Amygdala (tissue), 56 donors: ENCODE measurements at regions not wholly inside any gene's neighbourhood (a gene's known extent, or its start where the extent isn't known, plus 50 kb on each side); places are given as distances from the start of the nearest gene placed in this dataset.
A peak's percentile ranks its signal among the peaks of the same experiment; 100 is the strongest.

Experiments
- DNase-seq, 56 donors: peaks; one replicate each; lab custom pipeline; 2025; lab: John Stamatoyannopoulos, UW

DNA sequence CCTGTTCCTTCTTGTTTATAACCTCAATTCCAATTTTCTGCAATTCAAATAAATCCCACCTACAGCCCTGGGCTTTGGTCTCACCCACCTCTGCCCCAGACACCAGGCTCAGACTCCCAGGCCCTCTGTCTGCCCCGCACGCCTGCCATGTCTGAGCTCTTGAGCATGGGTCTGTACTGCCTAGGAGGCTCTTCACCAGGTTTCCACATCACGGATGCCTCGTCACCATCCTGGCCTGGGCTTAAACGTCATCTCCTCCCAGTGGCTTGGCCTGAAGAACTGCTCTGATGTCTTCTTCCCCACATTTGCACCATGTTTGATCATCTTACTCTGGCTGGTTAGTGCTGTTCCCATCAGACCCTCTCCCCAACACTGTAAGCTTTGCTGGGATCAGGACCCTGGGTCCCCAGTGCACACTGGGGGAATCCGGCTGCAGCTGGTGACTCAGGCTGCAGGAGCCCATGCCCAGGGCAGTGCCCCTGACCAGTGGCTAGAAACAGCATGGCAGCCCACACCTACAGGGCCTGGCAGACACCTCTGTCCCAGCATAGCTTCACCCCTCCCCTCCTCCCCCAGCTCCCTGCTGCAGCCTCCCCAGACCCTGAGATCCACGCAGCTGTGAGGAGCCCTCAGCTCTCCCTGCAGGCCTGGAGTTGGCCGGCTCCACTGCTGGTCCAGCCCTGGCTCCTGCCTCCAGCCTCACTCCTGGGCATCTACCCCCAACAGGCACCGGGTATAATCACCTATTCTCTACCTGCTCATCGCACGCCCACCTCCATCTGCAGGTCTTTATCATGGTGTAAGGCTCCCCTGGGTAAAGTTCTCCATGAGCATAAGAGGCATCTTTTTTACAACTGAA is 162.8 kb upstream of the NSMCE3 start:
- no peak for DNase-seq

- DNase-seq: no peak
Measured at GRCh38 chr15:29430831-29431230, 161.2 kb upstream of the NSMCE3 start.

- no peak for DNase-seq
Measured at GRCh38 chr15:29430124-29430523, 160.5 kb upstream of the NSMCE3 start.

GRCh38 chr15:29429584-29429983 is 160.0 kb upstream of the NSMCE3 start:
- DNase-seq: no peak

GRCh38 chr15:29428925-29429573 is 159.4 kb upstream of the NSMCE3 start:
- no peak for DNase-seq

DNA sequence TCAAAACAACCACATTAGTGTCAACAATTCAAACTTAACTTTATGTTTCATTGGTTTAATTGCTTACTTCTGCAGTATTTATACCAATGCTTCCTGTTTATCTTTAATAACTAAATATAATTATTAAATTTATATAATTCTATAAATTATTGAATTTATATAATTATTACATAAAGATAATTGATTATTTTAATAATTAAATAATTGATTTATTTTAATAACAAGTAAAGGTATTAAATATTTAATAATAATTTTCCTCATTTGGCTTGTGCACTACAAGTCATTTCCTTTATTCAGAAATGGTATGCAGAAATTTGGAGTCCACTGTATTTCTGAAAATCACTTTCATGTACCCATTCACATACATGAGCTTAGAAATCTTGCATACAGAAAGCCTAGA is 156.2 kb upstream of the NSMCE3 start:
- no peak for DNase-seq

GRCh38 chr15:29424118-29424517 is 154.5 kb upstream of the NSMCE3 start:
- no peak for DNase-seq

DNA sequence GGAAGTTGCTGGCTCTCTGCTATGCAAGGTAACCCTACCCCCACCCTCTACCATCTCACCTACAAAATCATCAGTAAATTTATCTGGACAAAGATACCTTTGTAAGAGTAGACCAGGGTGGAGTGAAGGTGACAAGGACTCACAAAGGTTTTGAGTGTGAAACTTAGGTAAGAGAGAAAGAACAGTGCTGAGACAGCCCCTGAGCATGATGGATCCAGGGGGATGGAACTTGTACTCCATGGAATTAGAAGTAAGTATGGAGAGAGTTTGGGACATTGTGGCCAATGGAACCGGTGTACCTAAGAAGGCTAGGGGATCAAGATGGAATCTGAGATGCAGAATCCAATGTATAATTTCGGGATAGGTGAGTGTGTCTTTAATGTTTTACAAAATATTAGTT is 153.0 kb upstream of the NSMCE3 start:
- no peak for DNase-seq

DNA sequence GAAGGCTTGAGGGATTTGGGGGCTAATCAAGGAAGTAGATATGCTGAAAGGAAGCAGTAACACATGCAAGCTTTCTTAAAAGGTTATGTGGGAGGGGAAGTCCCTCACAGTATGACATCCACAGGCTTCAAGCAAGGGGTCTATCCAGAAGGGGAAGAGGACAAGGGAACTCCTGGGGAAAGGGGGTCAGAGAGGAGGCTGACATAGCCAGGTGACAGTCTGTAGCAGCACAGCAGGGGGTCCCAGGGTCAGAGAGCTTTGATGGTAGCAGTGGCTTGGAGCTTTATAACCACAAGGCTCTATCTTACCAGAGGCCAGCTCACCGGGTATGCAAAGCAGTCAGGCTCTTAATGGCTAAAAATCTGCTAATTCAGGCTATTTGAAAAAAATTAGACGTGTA is 150.6 kb upstream of the NSMCE3 start:
- no peak for DNase-seq

GRCh38 chr15:29418931-29419330 is 149.3 kb upstream of the NSMCE3 start:
- no peak for DNase-seq

DNA sequence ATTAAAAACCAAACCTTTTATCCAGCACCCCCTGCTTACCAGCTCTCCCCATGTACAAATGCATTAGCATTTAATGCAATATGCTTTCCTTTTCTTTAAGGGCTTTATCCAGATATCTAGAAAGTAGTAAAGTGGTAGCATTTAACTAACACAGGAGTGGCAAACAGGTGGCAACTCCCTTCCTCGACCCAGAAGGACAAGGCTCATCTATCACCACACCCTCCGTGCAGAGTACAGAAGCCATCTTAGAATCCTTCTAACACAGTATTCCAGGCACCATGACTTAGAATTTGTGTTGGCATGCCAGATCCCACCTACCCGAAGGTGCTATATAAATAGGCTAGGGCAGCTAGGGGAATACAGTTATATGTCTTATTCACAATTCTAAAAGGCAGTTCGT is 148.6 kb upstream of the NSMCE3 start:
- DNase-seq: no peak

- no peak for DNase-seq
Measured at GRCh38 chr15:29411299-29411698, 141.7 kb upstream of the NSMCE3 start.

DNA sequence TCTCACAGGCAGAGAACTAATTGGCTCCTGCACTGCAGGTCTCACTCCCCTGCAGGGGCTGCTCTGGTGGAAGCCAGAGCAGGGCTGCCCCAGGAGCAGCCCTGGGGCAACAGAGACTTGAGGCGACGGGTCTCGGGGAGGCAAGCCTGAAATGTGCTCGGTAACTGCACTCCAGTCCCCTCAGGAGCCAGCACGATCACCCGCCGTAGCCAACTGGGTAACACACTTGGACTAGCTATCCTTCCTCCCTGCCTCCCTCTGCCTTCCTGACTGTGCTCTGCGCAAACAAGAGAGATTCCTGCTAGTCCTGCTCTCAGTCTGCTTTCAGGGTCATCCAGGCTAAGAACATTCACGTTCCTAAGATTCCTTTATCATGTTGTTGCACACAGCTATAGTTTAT is 140.7 kb upstream of the NSMCE3 start:
- no peak for DNase-seq

GRCh38 chr15:29409890-29410289 is 140.3 kb upstream of the NSMCE3 start:
- no peak for DNase-seq

GRCh38 chr15:29405564-29405963 is 135.9 kb upstream of the NSMCE3 start:
- DNase-seq: no peak

DNA sequence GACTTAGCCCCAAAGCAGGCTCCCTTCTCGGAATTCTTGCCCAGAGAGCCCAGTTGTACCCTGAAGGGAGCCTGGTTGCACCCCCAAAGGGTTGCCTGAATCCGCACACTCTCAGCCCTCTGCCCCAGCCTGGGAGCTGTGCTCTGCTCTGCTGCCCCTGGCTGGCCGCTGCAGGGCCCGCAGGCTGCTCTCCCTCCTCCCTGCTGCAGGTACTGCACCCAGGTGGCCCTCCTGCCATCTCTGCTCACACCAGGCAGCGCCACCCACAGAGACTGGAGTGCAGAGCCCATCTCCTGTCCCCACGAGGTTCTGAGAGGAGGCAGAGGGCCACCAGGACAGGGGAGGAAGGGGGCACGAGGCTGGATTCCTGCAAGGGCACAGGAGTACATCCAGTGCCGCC is 134.2 kb upstream of the NSMCE3 start:
- DNase-seq: no peak

DNA sequence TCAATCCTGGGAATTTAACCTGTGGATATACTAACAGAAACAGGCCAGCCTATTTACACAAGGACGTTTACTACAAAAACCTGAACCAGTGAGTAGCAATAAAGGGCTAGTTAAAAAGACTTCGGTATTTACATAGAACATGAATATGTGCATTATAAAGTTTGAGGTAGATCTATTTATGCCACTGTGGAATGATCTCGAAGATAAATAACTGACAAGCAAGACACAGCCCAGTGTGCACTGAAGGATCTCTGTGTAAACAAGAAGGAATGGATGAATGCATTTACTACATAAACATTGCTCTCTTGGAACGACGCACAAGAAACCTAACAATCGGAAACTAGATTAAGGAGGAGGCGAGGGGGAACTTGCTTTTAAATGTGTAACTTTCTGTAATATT is 132.0 kb upstream of the NSMCE3 start:
- no peak for DNase-seq

DNA sequence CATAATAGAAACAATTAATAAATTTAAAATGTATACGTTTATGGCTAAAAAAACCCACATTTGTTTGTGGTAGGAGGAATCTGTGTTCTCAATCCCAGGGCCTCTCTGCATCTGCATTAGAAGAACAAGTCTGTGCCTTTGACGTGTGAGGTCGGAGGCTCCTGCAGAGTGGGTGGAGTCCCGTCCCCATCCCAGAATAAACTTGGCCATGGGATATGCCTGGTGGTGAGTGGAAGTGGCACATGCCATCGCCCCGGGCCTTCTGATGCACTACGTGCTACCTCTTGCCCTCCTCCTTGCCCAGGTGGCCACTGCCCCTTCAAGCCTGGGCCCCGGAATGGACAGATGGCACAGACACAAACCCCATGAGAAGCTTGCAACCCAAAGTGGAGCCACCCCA is 131.1 kb upstream of the NSMCE3 start:
- no peak for DNase-seq

- peak in 1 of 56 donors; percentile 5 for DNase-seq
Measured at GRCh38 chr15:29398907-29399306, 129.3 kb upstream of the NSMCE3 start.

GRCh38 chr15:29396176-29396811 is 126.7 kb upstream of the NSMCE3 start:
- DNase-seq: no peak

DNA sequence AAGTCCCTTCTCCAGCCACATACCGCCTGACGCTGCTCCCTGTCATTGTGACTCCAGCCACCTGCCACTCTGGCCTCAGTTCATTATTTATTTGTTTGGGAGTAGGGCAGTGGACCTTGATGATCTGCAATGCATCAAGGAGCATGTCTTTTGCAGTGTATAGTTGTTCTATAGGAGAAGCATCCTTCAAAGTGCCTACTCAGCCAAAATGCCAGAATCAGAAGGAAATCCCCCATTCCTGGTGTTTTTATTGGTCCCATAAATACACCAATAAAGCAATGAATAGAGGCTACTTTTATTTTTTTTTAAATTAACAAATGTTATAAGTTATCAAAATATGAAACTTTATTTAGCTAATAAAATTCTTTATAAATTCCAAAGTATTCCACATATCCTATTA is 123.8 kb upstream of the NSMCE3 start:
- DNase-seq: no peak

- no peak for DNase-seq
Measured at GRCh38 chr15:29392358-29392757, 122.7 kb upstream of the NSMCE3 start.
